ENCODE measurements at regions not wholly inside any gene's neighbourhood (a gene's known extent, or its start where the extent isn't known, plus 50 kb on each side); places are given as distances from the start of the nearest gene placed in this dataset.

- no peaks in the 10 kb centered on the region for H3K36me3 ChIP-seq
- H3K27me3 ChIP-seq, result peaks cover 0 to 5% (median 0%) of the 10 kb centered on the region in 9 donors
- 57 to 69% (median 61%) methylated on average over 8 of the region's 8 CpGs for WGBS, 4 donors
- TF ChIP-seq, protein P1, sequence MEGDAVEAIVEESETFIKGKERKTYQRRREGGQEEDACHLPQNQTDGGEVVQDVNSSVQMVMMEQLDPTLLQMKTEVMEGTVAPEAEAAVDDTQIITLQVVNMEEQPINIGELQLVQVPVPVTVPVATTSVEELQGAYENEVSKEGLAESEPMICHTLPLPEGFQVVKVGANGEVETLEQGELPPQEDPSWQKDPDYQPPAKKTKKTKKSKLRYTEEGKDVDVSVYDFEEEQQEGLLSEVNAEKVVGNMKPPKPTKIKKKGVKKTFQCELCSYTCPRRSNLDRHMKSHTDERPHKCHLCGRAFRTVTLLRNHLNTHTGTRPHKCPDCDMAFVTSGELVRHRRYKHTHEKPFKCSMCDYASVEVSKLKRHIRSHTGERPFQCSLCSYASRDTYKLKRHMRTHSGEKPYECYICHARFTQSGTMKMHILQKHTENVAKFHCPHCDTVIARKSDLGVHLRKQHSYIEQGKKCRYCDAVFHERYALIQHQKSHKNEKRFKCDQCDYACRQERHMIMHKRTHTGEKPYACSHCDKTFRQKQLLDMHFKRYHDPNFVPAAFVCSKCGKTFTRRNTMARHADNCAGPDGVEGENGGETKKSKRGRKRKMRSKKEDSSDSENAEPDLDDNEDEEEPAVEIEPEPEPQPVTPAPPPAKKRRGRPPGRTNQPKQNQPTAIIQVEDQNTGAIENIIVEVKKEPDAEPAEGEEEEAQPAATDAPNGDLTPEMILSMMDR (IDR thresholded peaks at IDR 0.05), result no peak
- no peak for TF ChIP-seq POLR2A (IDR thresholded peaks at IDR 0.05)
- H3K9me3 ChIP-seq, result peaks cover 0 to 8% (median 0%) of the 10 kb centered on the region in 12 donors
- DNase-seq, result no peak
- no peaks in the 10 kb centered on the region for H3K4me1 ChIP-seq
- intact Hi-C loops (cut with DNase I), result no loop called here
- no peak for ATAC-seq
- no peak overlapping the region for H3K27ac ChIP-seq
- H3K4me3 ChIP-seq, result no peak overlapping the region
Measured at GRCh38 chr10:2680821-2681220, 386.5 kb upstream of the PFKP start.

- ATAC-seq, result no peak
- intact Hi-C loops (cut with DNase I), result no loop called here
Measured at GRCh38 chr10:2679646-2680045, 387.7 kb upstream of the PFKP start.

GRCh38 chr10:2676455-2676854 is 390.9 kb upstream of the PFKP start:
- DNase-seq (no peak), ATAC-seq (no peak)
- 91 to 100% (median 97%) methylated on average over 1 of the region's 1 CpG for WGBS, 4 donors
- Histone ChIP-seq H3K9me3 (no peaks in the 10 kb centered on the region), H3K4me1 (no peaks in the 10 kb centered on the region), H3K27ac (no peak overlapping the region), H3K36me3 (no peaks in the 10 kb centered on the region), H3K27me3 (peaks cover 0 to 5% (median 0%) of the 10 kb centered on the region in 9 donors), H3K4me3 (no peak overlapping the region)
- TF ChIP-seq, protein P1 (IDR thresholded peaks at IDR 0.05), result no peak
- TF ChIP-seq POLR2A (IDR thresholded peaks at IDR 0.05), result no peak
- intact Hi-C loops (cut with DNase I), result no loop called here

More at GRCh38 chr10:2679646-2680045, 387.7 kb upstream of the PFKP start:
- Histone ChIP-seq H3K27ac (no peak overlapping the region), H3K4me1 (no peaks in the 10 kb centered on the region), H3K27me3 (peaks cover 0 to 5% (median 0%) of the 10 kb centered on the region in 9 donors), H3K36me3 (no peaks in the 10 kb centered on the region), H3K9me3 (peaks cover 0 to 8% (median 0%) of the 10 kb centered on the region in 12 donors), H3K4me3 (no peak overlapping the region)
- TF ChIP-seq, protein P1 (IDR thresholded peaks at IDR 0.05), result no peak
- TF ChIP-seq POLR2A (IDR thresholded peaks at IDR 0.05), result no peak
- WGBS, 4 donors, result 86 to 90% (median 88%) methylated on average over 11 to 12 of the region's 12 CpGs
- no peak for DNase-seq

GRCh38 chr10:2674451-2674850 is 392.9 kb upstream of the PFKP start:
- DNase-seq (no peak), ATAC-seq (no peak)
- intact Hi-C loops (cut with DNase I), result no loop called here
- no peaks in the 10 kb centered on the region for H3K27me3 ChIP-seq
- no peaks in the 10 kb centered on the region for H3K36me3 ChIP-seq
- no peak overlapping the region for H3K4me3 ChIP-seq
- no peak for TF ChIP-seq POLR2A (IDR thresholded peaks at IDR 0.05)
- TF ChIP-seq, protein P1 (IDR thresholded peaks at IDR 0.05), result no peak
- H3K27ac ChIP-seq, result no peak overlapping the region
- H3K4me1 ChIP-seq, result no peaks in the 10 kb centered on the region
- no peaks in the 10 kb centered on the region for H3K9me3 ChIP-seq
